Neural progenitor cell (in vitro differentiated cells): ENCODE measurements at regions not wholly inside any gene's neighbourhood (a gene's known extent, or its start where the extent isn't known, plus 50 kb on each side); places are given as distances from the start of the nearest gene placed in this dataset.

Experiments used
- EZH2 ChIP-seq: fragments of 200-600 bp; sonication (generic); IDR thresholded peaks from 2 replicates; pipeline ENCODE4 v1.6.1; 2017; ENCODE audit warnings: antibody characterized with exemption, mild to moderate bottlenecking, moderate library complexity
- TF ChIP-seq, protein P1 (sequence below): fragments of 200-600 bp; sonication (generic); IDR thresholded peaks from 2 replicates; pipeline ENCODE4 v1.5.1; 2017; ENCODE audit warnings: antibody characterized with exemption, mild to moderate bottlenecking

DNA sequence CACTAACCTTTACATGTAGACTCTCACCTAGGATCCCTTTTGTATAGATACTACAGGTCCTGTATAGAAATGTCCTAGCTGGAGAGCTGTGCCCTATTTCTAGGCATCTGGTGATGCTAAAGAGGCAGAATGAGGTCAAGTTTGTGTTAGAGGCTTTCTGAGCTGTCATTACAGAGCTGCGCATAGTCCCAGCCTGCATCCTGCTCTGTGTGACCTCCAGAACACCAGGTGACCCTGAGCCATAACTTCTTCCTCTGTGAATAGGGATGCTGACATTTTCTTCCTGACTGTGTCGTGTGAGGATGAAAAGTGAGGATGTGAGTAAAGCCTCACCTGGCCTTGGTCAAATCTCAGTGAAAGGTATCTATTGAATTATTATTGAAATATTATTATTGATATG, 66.3 kb downstream of the GLUL start:
- TF ChIP-seq, protein P1, sequence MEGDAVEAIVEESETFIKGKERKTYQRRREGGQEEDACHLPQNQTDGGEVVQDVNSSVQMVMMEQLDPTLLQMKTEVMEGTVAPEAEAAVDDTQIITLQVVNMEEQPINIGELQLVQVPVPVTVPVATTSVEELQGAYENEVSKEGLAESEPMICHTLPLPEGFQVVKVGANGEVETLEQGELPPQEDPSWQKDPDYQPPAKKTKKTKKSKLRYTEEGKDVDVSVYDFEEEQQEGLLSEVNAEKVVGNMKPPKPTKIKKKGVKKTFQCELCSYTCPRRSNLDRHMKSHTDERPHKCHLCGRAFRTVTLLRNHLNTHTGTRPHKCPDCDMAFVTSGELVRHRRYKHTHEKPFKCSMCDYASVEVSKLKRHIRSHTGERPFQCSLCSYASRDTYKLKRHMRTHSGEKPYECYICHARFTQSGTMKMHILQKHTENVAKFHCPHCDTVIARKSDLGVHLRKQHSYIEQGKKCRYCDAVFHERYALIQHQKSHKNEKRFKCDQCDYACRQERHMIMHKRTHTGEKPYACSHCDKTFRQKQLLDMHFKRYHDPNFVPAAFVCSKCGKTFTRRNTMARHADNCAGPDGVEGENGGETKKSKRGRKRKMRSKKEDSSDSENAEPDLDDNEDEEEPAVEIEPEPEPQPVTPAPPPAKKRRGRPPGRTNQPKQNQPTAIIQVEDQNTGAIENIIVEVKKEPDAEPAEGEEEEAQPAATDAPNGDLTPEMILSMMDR, result no peak
- TF ChIP-seq EZH2, result no peak
